ENCODE measurements at regions not wholly inside any gene's neighbourhood (a gene's known extent, or its start where the extent isn't known, plus 50 kb on each side); places are given as distances from the start of the nearest gene placed in this dataset.

GRCh38 chr5:153157156-153157555 lies 333.3 kb upstream of the GRIA1 start:
- H3K27ac ChIP-seq: no peak overlapping the region
- no peak for FAIRE-seq

GRCh38 chr5:153158608-153159007 lies 331.9 kb upstream of the GRIA1 start:
- CTCF ChIA-PET: no interaction called here
- no peak for DNase-seq (ENCODE audit: low read depth in 1 of 2, low spot score in 1 of 2)
- H3K4me3 ChIP-seq: no peak overlapping the region
- no peak overlapping the region for H3K4me2 ChIP-seq
- H3K9me3 ChIP-seq: no peaks in the 10 kb centered on the region
- POLR2A ChIA-PET: no interaction called here
- WGBS (ENCODE audit: missing lambda C conversion rate): 0% methylated on average over 1 of the region's 1 CpG
- TF ChIP-seq POLR2A (IDR thresholded peaks at IDR 0.05; ENCODE audit: low read length): no peak
- TF ChIP-seq CEBPB (IDR thresholded peaks at IDR 0.05): no peak
- no peak for TF ChIP-seq SREBF2 (IDR thresholded peaks at IDR 0.05)
- no peak for TF ChIP-seq REST (IDR thresholded peaks at IDR 0.05)
- no peak for TF ChIP-seq FOSL2 (IDR thresholded peaks at IDR 0.05)
- TF ChIP-seq FOSL2 (CRISPR knock-in tag; IDR thresholded peaks at IDR 0.05): no peak
- TF ChIP-seq ZSCAN20 (CRISPR knock-in tag; IDR thresholded peaks at IDR 0.05): no peak
- TF ChIP-seq CBX8 (IDR thresholded peaks at IDR 0.05): no peak
- no peak for TF ChIP-seq KDM1A (IDR thresholded peaks at IDR 0.05; ENCODE audit: low read depth)
- no peak for TF ChIP-seq MYC (IDR thresholded peaks at IDR 0.05; ENCODE audit: borderline replicate concordance, low read length)
- no peak for TF ChIP-seq ESRRA (IDR thresholded peaks at IDR 0.05; ENCODE audit: borderline replicate concordance, low read length)
- no peak for TF ChIP-seq ZNF302 (CRISPR knock-in tag; IDR thresholded peaks at IDR 0.05)
- no peak for TF ChIP-seq HES2 (IDR thresholded peaks at IDR 0.05)
- TF ChIP-seq JUN (IDR thresholded peaks at IDR 0.05): no peak
- TF ChIP-seq RCOR1 (IDR thresholded peaks at IDR 0.05; ENCODE audit: low read depth, low read length): no peak
- TF ChIP-seq NR3C1 (IDR thresholded peaks at IDR 0.05): no peak
- TF ChIP-seq RFX5 (IDR thresholded peaks at IDR 0.05): no peak
- TF ChIP-seq BCL3 (IDR thresholded peaks at IDR 0.05): no peak
- TF ChIP-seq BHLHE40 (IDR thresholded peaks at IDR 0.05; ENCODE audit: low read depth, low read length): no peak
- no peak for TF ChIP-seq HOXA7 (CRISPR knock-in tag; IDR thresholded peaks at IDR 0.05)
- no peak for TF ChIP-seq EHMT2 (IDR thresholded peaks at IDR 0.05; ENCODE audit: low read depth)
- no peaks in the 10 kb centered on the region for H3K4me1 ChIP-seq
- no peak overlapping the region for H3K27ac ChIP-seq
- FAIRE-seq: no peak
- ATAC-seq: no peak

More at GRCh38 chr5:153157156-153157555, 333.3 kb upstream of the GRIA1 start:
- POLR2A ChIA-PET: no interaction called here
- CTCF ChIA-PET: no interaction called here
- Histone ChIP-seq H3K4me2 (no peak overlapping the region), H3K4me3 (no peak overlapping the region), H3K4me1 (no peaks in the 10 kb centered on the region), H3K9me3 (no peaks in the 10 kb centered on the region)
- TF ChIP-seq TFCP2L1 (CRISPR knock-in tag; IDR thresholded peaks at IDR 0.05): no peak
- TF ChIP-seq ESRRA (IDR thresholded peaks at IDR 0.05; ENCODE audit: borderline replicate concordance, low read length): no peak
- TF ChIP-seq KDM1A (IDR thresholded peaks at IDR 0.05; ENCODE audit: low read depth): no peak
- TF ChIP-seq HDAC2 (IDR thresholded peaks at IDR 0.05): no peak
- TF ChIP-seq CTCF (IDR thresholded peaks at IDR 0.05): no peak
- TF ChIP-seq HOXB13 (CRISPR knock-in tag; IDR thresholded peaks at IDR 0.05; ENCODE audit: low read depth): no peak
- TF ChIP-seq BHLHE40 (IDR thresholded peaks at IDR 0.05; ENCODE audit: low read depth, low read length): no peak
- TF ChIP-seq NFE2L2 (conservative IDR thresholded peaks at IDR 0.05; ENCODE audit: low read length): no peak
- TF ChIP-seq HOXA7 (CRISPR knock-in tag; IDR thresholded peaks at IDR 0.05): no peak
- no peak for TF ChIP-seq RFX5 (IDR thresholded peaks at IDR 0.05)
- no peak for TF ChIP-seq MAZ (IDR thresholded peaks at IDR 0.05; ENCODE audit: borderline replicate concordance, low read depth, low read length)
- no peak for TF ChIP-seq EHF (CRISPR knock-in tag; IDR thresholded peaks at IDR 0.05)
- TF ChIP-seq RNF2 (IDR thresholded peaks at IDR 0.05; ENCODE audit: borderline replicate concordance, low read depth): no peak
- TF ChIP-seq ATOH8 (CRISPR knock-in tag; IDR thresholded peaks at IDR 0.05; ENCODE audit: low read depth): no peak
- TF ChIP-seq CHD4 (IDR thresholded peaks at IDR 0.05; ENCODE audit: borderline replicate concordance): no peak
- no peak for TF ChIP-seq JUN (IDR thresholded peaks at IDR 0.05)
- DNase-seq (ENCODE audit: low read depth in 1 of 2, low spot score in 1 of 2) (no peak), ATAC-seq (no peak)
- 0% methylated on average over 1 of the region's 1 CpG for WGBS (ENCODE audit: missing lambda C conversion rate)
